Ovary (tissue), 3 donors: ENCODE measurements at regions not wholly inside any gene's neighbourhood (a gene's known extent, or its start where the extent isn't known, plus 50 kb on each side); places are given as distances from the start of the nearest gene placed in this dataset.

Experiments used
- CTCF ChIP-seq, 3 donors: fragments of 450-650 bp in 2 of 3; fragments of 200-600 bp in 1 of 3; IDR thresholded peaks; one replicate each; pipeline versions ENCODE4 v1.5.1 to v1.8.0; 2016 to 2022; ENCODE audit warnings: antibody characterized with exemption in 3 of 3, mild to moderate bottlenecking in 1 of 3
- EP300 ChIP-seq: sonication (generic); formaldehyde crosslinking; IDR thresholded peaks from one replicate; pipeline ENCODE4 v1.6.1; 2017; ENCODE audit warnings: antibody characterized with exemption
- POLR2A ChIP-seq: fragments of 450-650 bp; IDR thresholded peaks from one replicate; pipeline ENCODE4 v1.6.1; 2017; ENCODE audit warnings: antibody characterized with exemption, mild to moderate bottlenecking, moderate library complexity
- donor health status: DM: no; HTN: no; CAD: no.

DNA sequence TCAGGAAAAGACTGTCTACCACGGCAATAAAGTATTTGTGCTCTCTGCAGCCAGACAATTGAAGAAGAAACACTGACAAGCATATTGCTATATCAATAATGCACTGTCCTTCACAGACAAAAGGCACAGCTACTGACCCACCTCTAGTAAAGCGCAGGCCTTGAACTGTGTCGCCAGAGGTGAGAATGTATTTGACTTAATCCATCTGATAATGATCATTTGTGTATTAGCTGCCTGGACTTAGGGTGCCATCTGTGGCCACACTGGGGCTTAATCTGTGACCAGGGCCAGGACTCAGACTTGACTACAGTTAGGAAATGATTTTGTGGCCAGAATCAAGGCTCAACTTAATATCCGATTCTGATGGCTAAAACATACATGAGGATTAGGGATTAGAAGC is 260.4 kb downstream of the SMARCA1 start:
- no peak for TF ChIP-seq CTCF (IDR thresholded peaks at IDR 0.05)
- TF ChIP-seq POLR2A = no peak
- no peak for TF ChIP-seq EP300
